IPS DF 6.9 (cell line): ENCODE measurements at regions not wholly inside any gene's neighbourhood (a gene's known extent, or its start where the extent isn't known, plus 50 kb on each side); places are given as distances from the start of the nearest gene placed in this dataset.

Source experiments
- DNase-seq: peaks from one replicate; pipeline ENCODE4 v3.0.0-alpha.2; 2013; ENCODE audit warnings: low read depth, low spot score
- H3K27ac ChIP-seq: one replicate; pipeline ENCODE4 v1.5.1; 2013; ENCODE audit warnings: low read length, control low read depth
- H3K27me3 ChIP-seq: 2 replicates; pipeline ENCODE4 v1.6.1; 2013; ENCODE audit warnings: mild to moderate bottlenecking, low read length; ENCODE audit not compliant: control insufficient read depth, insufficient read depth
- H3K36me3 ChIP-seq: 2 replicates; pipeline ENCODE4 v1.6.1; 2013; ENCODE audit warnings: low read length; ENCODE audit not compliant: control insufficient read depth, insufficient read depth
- H3K4me1 ChIP-seq: 2 replicates; pipeline ENCODE4 v1.6.1; 2013; ENCODE audit warnings: low read length; ENCODE audit not compliant: control insufficient read depth, insufficient read depth
- H3K4me3 ChIP-seq: 2 replicates; pipeline ENCODE4 v1.5.1; 2013; ENCODE audit warnings: mild to moderate bottlenecking, low read length
- H3K9me3 ChIP-seq: 2 replicates; pipeline ENCODE4 v1.6.1; 2013; ENCODE audit warnings: low read length, inconsistent platforms; ENCODE audit not compliant: control insufficient read depth, insufficient read depth
- WGBS: extraction: QIAGEN DNeasy Blood & Tissue Kit; methylation state at CpG from one replicate; pipeline ENCODE4 v1.1.7; 2013; ENCODE audit warnings: mixed read lengths, missing lambda C conversion rate; ENCODE audit not compliant: insufficient read length, insufficient coverage; 5-methylcytosine and 5-hydroxymethylcytosine counted together

DNA sequence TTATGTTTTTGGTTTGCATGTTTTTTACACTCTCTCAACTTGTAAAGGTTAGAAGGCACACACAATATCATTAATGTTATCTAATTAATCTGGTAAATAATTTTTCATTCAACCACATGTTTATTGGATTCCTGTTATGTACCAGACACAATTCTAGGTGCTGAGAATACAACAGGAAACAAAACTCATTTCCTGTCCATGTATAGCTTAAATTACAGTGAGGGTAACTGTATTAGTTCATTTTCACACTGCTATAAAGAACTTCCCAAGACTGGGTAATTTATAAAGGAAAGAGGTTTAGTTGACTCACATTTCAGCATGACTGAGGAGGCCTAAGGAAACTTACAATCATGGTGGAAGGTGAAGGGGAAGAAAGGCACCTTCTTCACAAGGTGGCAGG lies 270.5 kb downstream of the TRIB2 start:
- no peaks in the 10 kb centered on the region for H3K27me3 ChIP-seq
- H3K4me3 ChIP-seq = no peak overlapping the region
- DNase-seq = no peak
- no peaks in the 10 kb centered on the region for H3K36me3 ChIP-seq
- H3K4me1 ChIP-seq = no peaks in the 10 kb centered on the region; the same call in 1 of the 2 replicates
- no peak overlapping the region for H3K27ac ChIP-seq
- H3K9me3 ChIP-seq = no peaks in the 10 kb centered on the region

DNA sequence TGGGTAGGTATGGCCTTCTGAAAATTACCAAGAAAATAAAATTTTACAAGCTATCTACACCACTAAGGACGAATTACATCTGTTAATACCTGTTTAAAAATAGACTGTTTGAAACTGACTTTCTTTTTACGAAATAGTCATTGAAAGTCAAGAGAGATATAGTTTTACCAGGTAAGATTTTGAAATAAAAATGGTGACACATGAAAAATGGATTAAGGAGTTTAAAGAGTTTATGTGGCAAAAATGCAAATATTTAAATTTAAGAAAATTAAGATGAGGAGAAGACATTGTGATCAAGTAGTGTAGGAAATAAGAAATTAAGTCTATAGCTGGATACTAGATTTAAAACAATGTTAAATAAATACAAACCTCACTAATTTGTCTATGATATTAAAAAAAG lies 271.5 kb downstream of the TRIB2 start:
- Histone ChIP-seq H3K9me3 (no peaks in the 10 kb centered on the region), H3K36me3 (no peaks in the 10 kb centered on the region), H3K4me1 (no peaks in the 10 kb centered on the region; the same call in 1 of the 2 replicates), H3K4me3 (no peak overlapping the region), H3K27ac (no peak overlapping the region), H3K27me3 (no peaks in the 10 kb centered on the region)
- no peak for DNase-seq
- WGBS = no CpG with 5 or more reads among the region's 2 CpGs

DNA sequence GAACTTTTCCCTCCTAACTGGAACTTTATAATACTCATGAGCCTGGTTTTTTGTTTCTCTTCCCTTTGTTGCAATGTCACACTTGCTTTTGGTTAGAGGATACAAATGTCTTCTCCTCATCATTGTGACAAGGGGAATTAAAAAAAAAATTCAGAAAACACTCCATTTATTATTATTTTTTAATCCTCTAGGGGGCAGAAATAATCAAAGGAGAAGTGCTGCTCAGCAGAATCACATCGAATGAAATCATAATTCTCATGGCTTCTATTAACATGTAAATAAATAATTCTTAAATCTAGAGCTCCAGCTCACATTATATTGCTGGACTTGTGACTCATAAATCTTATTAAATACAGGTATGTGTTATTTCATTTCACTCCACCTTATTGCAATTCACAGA lies 273.8 kb downstream of the TRIB2 start:
- Histone ChIP-seq H3K9me3 (no peaks in the 10 kb centered on the region), H3K27ac (no peak overlapping the region), H3K4me3 (no peak overlapping the region), H3K36me3 (no peaks in the 10 kb centered on the region), H3K27me3 (no peaks in the 10 kb centered on the region), H3K4me1 (no peaks in the 10 kb centered on the region; the same call in 1 of the 2 replicates)
- DNase-seq = no peak
- no CpG with 5 or more reads among the region's 1 CpG for WGBS

DNA sequence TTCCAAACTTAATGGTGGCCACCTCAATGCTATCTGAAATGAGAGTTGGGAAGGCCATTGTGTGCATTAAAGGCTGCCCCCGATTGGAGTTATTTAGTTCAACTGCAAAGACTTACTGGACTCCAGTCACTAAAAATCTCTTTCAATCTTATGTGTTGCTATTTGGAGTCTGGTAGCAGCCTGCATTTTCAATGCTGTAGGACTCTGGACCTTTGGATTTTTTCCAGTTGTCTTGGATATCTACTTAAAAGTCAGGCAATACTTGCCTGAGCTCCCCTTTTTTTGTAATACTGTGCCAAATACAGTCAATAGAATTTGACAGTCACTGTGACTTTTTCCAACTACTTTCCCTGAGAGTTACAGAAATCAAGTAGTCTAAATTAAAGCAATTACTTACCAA lies 281.9 kb downstream of the TRIB2 start:
- no CpG with 5 or more reads among the region's 1 CpG for WGBS
- no peaks in the 10 kb centered on the region for H3K4me1 ChIP-seq

DNA sequence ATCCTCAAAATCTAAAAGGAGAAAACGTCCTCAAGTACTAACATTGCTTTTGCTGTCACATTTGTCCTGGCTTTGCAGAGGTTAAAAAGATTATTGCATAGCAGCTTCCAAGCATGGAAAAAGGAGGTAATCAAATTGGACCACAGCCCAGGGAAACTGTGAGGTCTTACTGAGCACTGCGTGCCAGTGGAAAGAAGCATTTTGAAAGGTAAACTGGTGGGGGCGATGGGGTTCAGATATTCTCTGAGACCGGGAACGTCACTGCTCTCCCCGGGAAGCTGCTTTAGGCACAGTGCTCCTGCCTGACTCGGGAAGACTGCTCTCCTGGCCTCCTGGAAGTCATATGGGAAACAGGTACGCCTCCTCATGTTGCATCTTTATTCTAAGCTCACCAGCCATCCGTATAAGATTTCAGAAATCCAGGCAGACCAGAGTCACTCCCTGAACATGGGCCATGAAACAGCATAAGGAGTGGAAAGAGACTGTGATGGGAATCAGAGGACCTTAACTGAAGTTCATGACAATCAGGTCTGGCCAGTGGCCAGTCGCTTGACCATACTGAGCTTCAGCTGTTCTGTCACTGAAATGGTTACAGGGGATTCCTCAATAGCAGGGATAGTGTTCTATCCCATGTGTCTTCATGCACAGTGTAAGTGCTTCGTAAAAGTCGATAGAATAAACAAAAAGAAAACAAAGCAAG lies 284.1 kb downstream of the TRIB2 start:
- Histone ChIP-seq H3K27ac (no peak overlapping the region), H3K4me1 (no peaks in the 10 kb centered on the region), H3K4me3 (no peak overlapping the region), H3K27me3 (no peaks in the 10 kb centered on the region), H3K9me3 (no peaks in the 10 kb centered on the region), H3K36me3 (no peaks in the 10 kb centered on the region)
- no CpG with 5 or more reads among the region's 12 CpGs for WGBS
- no peak for DNase-seq

More for the DNA sequence above, 281.9 kb downstream of the TRIB2 start:
- H3K27ac ChIP-seq = no peak overlapping the region
- H3K27me3 ChIP-seq = no peaks in the 10 kb centered on the region
- H3K9me3 ChIP-seq = no peaks in the 10 kb centered on the region
- H3K4me3 ChIP-seq = no peak overlapping the region
- H3K36me3 ChIP-seq = no peaks in the 10 kb centered on the region
- no peak for DNase-seq

DNA sequence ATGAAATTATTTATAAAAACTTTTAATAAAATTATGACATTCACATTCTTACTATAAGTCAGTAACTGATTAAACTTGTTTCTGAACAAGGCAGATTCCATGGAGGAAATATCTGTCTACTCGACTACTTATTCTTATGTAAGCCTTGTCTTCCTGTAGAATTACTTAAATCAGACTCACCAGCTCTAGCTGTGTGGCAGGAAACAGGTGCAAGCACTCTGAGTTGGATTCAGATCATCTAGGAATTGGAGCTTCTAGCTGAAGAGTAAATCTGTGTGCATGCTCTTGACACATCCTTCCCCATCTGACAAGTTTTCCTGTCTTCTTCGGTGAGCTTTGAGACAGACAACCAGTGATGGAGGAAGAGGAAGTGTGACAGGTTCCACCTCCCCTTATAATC lies 284.7 kb downstream of the TRIB2 start:
- H3K9me3 ChIP-seq = no peaks in the 10 kb centered on the region
- no peaks in the 10 kb centered on the region for H3K27me3 ChIP-seq
- no CpG with 5 or more reads among the region's 2 CpGs for WGBS
- H3K4me3 ChIP-seq = no peak overlapping the region
- no peaks in the 10 kb centered on the region for H3K36me3 ChIP-seq
- H3K4me1 ChIP-seq = no peaks in the 10 kb centered on the region
- H3K27ac ChIP-seq = no peak overlapping the region
- DNase-seq = no peak

DNA sequence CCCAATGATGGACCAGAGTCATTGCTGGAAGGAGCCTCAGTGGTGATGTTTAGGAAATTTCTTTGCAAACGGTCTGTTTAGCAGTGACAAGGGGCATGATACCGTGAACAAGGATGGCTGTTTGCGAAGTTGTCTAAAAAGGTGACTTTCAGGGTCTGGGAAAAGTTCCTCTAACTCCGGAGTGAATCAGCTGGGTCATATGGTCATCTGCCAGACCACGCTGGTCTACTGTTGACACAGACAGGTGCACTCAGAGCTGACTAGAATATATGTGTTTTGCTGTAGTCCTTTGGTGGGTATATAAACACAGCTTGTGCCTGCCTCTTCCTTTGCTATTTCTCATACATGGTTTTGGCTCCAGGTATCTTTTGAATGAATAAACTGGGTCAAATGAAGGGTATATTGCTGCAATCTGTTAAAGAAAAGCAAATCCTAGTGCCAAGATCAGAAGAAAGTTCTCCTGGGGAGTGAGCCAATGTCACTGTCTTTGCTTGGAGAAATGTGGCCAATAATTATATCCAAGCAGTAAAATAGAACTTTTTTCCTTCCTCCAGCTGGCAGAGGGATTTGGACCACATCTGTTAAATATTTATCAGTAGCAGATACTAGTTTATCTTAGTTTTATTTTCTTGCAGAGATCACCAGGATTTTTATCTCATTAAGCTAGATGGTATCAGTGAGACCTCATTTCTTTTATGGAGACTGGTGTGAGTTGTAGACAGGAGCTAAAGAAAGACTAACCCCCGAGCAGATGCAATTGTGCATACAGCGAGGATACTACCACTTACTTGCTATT lies 286.0 kb downstream of the TRIB2 start:
- no peak for DNase-seq
- Histone ChIP-seq H3K9me3 (no peaks in the 10 kb centered on the region), H3K4me3 (no peak overlapping the region), H3K36me3 (no peaks in the 10 kb centered on the region), H3K4me1 (no peaks in the 10 kb centered on the region), H3K27me3 (no peaks in the 10 kb centered on the region), H3K27ac (no peak overlapping the region)
- no CpG with 5 or more reads among the region's 7 CpGs for WGBS

DNA sequence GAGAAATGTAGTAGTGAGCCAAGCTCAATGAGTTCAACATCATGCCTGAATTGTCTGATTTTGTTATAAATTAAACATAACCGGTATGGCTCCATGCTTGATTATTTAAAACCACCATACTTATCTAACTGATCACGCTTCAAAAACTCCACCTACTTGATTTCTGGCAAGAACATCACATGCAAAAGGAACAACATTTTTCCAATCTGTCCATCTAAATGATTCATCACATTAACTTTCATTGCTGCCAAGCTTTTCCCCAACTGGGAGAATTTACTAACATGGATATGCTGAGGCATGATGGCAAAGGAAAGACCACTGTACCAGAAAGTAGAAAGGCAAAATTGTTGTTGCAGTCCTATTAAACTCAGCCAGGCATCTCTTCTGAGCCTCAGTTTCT lies 286.8 kb downstream of the TRIB2 start:
- no peak overlapping the region for H3K4me3 ChIP-seq
- WGBS = no CpG with 5 or more reads among the region's 2 CpGs
- no peaks in the 10 kb centered on the region for H3K9me3 ChIP-seq
- H3K27me3 ChIP-seq = no peaks in the 10 kb centered on the region
- no peak for DNase-seq
- no peaks in the 10 kb centered on the region for H3K36me3 ChIP-seq
- H3K27ac ChIP-seq = no peak overlapping the region
- no peaks in the 10 kb centered on the region for H3K4me1 ChIP-seq

DNA sequence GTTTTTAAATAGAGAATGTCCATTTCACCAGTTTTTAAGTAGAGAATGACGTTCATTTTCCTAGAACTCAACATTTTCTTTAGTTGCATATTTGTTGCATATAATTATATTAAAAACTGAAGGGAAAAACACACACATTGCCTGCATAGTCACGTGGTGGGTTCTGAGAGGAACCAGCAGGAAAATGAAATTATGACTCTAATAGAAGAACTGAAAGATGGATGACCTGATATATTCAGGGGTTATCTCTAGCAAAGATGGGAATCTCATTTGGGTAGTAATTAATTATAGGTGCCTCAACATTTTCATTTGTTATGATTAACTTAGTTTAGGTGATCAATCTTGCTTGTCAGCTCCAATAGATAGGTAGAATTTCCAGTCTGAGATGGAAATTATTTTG lies 288.3 kb downstream of the TRIB2 start:
- H3K4me3 ChIP-seq = no peak overlapping the region
- no peaks in the 10 kb centered on the region for H3K36me3 ChIP-seq
- no peaks in the 10 kb centered on the region for H3K4me1 ChIP-seq
- no peak overlapping the region for H3K27ac ChIP-seq
- no CpG with 5 or more reads among the region's 2 CpGs for WGBS
- no peaks in the 10 kb centered on the region for H3K27me3 ChIP-seq
- DNase-seq = no peak
- H3K9me3 ChIP-seq = no peaks in the 10 kb centered on the region

DNA sequence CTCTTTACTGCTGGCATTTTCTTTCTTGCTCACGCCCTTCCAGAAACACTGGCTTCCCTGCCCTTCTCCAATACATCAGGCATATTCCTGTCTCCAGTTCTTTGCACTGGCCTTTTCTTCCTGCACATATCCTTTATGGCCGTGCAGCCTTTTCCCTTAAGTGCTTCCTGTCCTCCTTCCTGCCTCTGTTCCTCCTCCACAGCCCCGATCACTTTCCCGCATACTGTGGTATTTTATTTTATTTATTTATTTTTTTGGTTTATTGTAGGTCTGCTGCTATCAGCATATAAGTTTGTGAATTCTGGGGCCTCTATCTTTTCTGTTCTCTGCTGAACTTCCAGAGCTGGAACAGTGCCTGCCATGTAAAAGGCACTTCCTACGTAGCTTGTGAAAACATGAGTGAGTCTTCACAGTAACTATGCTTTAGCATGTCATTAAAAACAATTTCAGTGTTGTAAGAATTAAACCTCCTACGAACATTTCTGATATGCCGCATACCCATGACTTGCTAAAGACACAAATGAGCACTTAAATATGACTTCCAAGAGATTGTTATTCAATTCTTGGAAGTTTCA lies 289.1 kb downstream of the TRIB2 start:
- no CpG with 5 or more reads among the region's 7 CpGs for WGBS
- Histone ChIP-seq H3K27me3 (no peaks in the 10 kb centered on the region), H3K4me3 (no peak overlapping the region), H3K4me1 (no peaks in the 10 kb centered on the region), H3K36me3 (no peaks in the 10 kb centered on the region), H3K9me3 (no peaks in the 10 kb centered on the region), H3K27ac (no peak overlapping the region)
- no peak for DNase-seq
